LNCAP (cell line): ENCODE measurements at regions not wholly inside any gene's neighbourhood (a gene's known extent, or its start where the extent isn't known, plus 50 kb on each side); places are given as distances from the start of the nearest gene placed in this dataset.

Experiments used
- TF ChIP-seq, protein P1 (sequence below): fragments of 450-650 bp; IDR thresholded peaks from 2 replicates; pipeline ENCODE4 v1.5.1; 2017; ENCODE audit warnings: mild to moderate bottlenecking

DNA sequence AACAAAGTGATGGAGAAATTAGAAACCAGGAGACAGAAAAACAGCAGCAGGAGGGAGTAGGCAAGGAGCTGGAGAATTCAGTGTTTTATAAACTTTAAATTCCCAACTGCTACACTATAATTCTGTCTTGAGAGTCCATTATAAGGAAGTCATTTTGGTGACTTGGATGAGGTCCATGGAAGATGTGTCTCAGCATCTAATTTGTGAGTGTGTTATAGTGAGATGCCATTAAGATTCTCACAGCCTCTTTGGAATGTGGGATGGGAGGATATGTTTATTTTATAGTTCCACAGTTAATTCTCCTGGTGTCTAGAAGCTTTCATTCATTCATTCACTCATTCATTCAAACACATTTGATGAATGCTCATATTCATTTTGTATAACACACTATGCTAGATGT is 206.0 kb upstream of the MYOCD start:
- TF ChIP-seq, protein P1, sequence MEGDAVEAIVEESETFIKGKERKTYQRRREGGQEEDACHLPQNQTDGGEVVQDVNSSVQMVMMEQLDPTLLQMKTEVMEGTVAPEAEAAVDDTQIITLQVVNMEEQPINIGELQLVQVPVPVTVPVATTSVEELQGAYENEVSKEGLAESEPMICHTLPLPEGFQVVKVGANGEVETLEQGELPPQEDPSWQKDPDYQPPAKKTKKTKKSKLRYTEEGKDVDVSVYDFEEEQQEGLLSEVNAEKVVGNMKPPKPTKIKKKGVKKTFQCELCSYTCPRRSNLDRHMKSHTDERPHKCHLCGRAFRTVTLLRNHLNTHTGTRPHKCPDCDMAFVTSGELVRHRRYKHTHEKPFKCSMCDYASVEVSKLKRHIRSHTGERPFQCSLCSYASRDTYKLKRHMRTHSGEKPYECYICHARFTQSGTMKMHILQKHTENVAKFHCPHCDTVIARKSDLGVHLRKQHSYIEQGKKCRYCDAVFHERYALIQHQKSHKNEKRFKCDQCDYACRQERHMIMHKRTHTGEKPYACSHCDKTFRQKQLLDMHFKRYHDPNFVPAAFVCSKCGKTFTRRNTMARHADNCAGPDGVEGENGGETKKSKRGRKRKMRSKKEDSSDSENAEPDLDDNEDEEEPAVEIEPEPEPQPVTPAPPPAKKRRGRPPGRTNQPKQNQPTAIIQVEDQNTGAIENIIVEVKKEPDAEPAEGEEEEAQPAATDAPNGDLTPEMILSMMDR = no peak

DNA sequence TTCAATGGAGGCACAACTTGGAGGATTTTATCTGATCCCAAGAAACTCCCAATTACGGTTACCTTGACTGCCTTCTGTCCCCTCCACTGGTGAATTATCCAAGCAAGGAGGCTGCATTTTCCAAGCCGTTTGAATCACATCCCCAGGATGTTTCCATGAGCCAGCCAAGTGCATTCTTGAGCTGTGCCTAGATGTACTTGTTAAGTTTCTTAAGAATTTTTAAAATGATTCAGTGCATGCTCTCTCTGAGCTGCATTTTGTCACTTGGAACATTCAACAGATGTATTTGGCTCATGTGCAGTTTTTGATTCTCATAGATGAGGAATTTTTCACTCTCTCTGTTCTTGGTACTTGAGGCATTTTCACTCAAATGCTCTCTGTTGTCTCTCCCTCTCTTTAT is 202.6 kb upstream of the MYOCD start:
- TF ChIP-seq, protein P1 = no peak

DNA sequence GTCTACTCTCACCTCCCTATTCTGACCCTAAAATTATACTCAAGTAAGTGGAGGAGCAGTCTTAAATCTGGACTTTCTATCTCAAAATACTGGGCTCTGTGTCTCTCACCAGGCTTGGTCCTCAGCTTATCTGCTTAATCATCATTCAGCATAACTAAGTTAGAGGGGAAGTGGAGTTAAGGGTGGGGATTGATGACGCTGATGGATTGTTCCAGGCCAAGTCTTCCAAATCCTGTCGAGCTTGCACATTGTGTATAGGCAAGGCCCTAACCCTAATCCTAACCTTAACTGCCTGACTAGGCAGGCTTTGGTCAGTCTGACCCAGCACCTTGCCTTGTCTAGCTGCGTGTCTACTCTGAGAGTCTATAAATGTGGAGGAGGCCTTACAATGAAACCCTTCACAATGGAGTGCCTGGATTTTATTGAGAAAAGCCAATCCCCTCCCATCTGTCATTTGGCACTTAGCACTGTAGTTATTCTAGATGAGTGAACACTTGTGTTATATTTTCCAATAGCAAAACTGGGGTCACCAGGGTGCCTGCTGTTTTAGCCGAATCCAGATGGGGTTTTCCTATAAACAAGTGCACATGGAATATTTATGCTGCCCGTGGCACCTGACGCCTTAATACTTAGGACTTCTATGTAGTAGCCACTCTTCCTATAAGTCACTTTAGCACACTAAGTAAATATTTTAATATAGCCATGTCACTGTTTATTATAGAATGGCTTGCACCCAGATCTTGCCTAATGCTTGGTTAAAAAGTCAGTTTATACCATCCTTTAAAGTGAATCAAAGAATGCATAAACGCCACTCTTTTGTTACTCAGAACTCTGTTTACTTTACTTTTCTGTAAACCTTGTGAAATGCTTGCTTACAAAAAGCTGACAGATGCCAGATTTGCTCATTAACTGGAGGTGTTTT is 193.2 kb upstream of the MYOCD start:
- TF ChIP-seq, protein P1 = no peak

DNA sequence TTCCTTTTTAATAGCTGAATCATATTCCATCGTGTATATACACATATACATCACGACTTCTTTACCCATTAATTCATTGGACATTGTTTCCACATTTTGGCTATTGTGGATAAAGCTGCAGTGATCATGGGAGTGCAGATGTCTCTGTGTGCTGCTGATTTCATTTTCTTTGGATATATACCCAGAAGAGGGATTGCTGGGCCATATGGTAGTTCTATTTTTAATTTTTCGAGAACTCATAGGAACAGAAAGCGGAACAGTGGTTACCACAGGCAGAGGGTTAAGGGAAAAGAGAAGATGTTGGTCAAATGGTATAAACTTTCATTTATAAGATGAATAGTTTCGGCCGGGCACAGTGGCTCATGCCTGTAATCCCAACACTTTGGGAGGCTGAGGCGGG is 187.4 kb upstream of the MYOCD start:
- TF ChIP-seq, protein P1 = no peak

DNA sequence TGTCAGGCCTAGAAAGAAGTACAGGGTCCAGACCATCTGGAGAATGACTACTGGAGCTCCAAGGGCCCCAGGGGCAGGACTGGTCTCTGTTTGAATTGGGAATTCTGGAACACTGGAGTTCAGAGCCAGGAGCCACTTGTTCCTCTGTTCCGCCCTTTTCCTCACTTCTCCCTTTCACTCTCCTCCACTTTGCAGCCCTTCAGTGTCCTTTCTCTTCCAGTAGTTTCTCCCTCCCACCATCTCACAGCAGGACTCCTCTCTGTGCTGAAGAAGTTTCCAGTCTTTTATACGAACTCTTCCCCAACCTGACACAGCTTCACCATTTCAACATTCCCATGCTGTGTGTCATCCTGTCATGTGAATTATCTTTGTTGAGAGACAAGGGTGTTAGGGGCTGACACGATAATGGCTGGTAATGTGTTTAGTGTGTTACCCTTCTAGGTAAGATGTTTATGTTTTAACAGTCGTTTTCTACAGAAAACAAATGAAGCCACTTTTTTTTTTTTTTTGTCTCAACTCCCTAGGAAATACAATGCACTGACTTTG is 180.3 kb upstream of the MYOCD start:
- TF ChIP-seq, protein P1 = no peak

DNA sequence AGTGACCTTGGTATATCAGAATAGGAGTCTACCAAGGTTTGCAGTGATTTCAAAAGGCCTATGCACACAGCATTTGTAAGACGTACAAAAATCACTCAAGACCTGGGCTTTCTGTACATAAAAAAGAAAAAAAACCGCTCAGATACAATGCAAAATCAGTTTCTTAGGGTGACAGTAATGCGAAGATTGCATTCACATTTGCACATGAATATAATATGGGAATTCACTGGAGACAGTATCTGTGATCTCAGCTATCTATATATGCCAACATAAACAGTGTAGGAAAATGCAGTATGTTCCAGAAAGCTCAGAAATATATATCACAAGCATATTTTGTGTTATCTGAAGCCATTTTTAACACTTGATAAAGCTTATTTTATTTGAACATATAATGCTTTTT is 176.4 kb upstream of the MYOCD start:
- TF ChIP-seq, protein P1 = no peak

DNA sequence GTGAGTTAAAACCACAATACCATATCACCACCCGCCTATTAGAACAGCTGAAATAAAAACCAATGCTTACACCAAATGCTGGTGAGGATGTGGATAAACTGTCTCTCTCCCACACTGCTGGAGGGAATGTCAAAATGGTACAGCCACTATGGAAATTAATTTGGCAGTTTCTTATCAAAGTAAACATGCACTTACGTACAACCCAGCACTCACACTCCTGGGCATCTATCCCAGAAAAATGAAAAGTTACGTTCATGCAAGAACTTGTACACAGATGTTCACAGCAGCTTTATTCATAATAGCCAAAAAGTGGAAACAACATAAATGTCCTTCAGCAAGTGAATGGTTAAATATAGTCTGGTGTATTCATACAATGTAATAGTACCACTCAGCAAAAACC is 173.2 kb upstream of the MYOCD start:
- TF ChIP-seq, protein P1 = no peak
